ENCODE measurements at regions not wholly inside any gene's neighbourhood (a gene's known extent, or its start where the extent isn't known, plus 50 kb on each side); places are given as distances from the start of the nearest gene placed in this dataset.

DNA sequence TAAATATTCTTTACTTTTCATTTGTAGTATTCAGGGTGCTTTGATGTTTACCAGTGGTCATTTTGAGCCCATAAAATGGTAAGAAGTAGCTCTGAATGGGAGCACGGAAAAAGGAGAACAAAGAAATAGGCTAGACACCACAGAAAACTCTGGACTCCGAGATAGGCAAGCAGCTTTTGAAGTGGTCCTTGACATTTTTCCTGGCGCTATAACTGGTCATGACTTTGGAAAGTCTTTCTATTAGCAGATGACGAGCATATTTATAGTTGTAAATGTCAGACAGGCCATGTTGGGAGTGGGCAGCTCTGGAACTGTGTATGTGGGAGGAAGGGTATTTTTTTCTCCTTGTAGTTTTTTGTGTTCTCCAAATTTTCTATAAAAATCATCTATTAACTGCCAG is 126.1 kb upstream of the POC5 start:
- TF ChIP-seq, protein P1, sequence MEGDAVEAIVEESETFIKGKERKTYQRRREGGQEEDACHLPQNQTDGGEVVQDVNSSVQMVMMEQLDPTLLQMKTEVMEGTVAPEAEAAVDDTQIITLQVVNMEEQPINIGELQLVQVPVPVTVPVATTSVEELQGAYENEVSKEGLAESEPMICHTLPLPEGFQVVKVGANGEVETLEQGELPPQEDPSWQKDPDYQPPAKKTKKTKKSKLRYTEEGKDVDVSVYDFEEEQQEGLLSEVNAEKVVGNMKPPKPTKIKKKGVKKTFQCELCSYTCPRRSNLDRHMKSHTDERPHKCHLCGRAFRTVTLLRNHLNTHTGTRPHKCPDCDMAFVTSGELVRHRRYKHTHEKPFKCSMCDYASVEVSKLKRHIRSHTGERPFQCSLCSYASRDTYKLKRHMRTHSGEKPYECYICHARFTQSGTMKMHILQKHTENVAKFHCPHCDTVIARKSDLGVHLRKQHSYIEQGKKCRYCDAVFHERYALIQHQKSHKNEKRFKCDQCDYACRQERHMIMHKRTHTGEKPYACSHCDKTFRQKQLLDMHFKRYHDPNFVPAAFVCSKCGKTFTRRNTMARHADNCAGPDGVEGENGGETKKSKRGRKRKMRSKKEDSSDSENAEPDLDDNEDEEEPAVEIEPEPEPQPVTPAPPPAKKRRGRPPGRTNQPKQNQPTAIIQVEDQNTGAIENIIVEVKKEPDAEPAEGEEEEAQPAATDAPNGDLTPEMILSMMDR (IDR thresholded peaks at IDR 0.05), result no peak
- TF ChIP-seq POLR2AphosphoS5 (IDR thresholded peaks at IDR 0.05), result no peak
